HG03521 (cell line): ENCODE measurements at regions not wholly inside any gene's neighbourhood (a gene's known extent, or its start where the extent isn't known, plus 50 kb on each side); places are given as distances from the start of the nearest gene placed in this dataset.
"Not testable (repeated sequence)": the region's sequence is repeated elsewhere in the genome, so short reads cannot be mapped to it uniquely, and the experiment has no call there.

Experiments used
- ATAC-seq: cut with Tn5 transposase; IDR thresholded peaks from one replicate; pipeline ENCODE4 v1.9.1; 2021; ENCODE audit warnings: mild to moderate bottlenecking, moderate library complexity; ENCODE audit not compliant: unreplicated experiment

DNA sequence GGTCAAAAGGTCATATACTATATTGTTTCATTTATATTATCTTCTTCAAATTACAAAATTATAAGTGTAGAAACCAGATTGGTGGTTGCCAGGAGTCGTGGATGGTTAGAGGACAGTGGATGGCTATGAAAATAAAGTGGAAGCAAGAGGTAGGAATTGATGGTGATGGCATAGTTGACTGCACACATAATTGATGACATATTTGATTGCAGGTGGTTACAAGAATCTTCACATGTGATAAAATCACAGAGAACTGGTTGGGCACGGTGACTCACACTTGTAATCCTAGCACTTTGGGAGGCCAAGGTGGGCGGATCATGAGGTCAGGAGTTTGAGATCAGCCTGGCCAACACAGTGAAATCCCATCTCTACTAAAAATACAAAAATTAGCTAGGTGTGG is 723.6 kb downstream of the RFPL4B start:
- ATAC-seq, result not testable (repeated sequence)

GRCh38 chr6:113073611-113074191 is 726.6 kb downstream of the RFPL4B start:
- no peak for ATAC-seq

DNA sequence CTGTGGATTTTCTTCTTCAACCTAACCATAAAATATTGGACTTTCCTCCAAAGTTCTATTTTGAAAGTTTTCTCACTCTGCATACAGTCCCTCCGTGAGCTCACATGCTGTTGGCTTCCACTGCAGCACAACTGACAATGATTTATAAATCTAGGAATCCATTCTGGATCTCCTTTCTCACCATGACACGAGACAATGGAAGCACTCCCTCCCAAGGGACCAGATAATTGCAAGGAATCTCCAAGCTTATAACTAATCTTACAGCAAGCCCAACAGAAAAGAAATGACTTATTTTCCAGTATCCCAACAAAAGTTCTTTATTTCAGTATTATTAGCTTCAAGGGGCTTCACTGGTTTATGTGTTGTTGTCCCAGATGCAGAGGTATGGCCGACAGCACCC is 729.0 kb downstream of the RFPL4B start:
- no peak for ATAC-seq

DNA sequence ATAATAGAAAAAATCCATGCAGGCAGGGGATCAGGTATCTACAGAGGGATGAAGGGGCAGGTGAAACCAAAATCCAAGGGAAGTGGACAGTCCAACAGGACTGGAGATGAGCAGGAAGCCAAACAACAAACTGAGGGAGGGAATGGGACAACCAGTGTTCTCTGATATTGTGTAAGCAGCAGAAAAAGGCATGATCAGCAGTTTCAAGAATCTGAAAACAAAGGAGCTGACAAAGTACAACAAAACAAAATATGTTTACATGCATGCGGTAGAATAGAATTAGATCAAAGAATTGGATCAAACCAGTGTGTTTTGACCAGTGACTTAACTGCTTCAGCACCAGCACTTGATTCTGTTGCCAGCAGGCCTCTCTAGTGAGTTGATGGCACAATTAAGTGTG is 729.7 kb downstream of the RFPL4B start:
- ATAC-seq, result no peak

DNA sequence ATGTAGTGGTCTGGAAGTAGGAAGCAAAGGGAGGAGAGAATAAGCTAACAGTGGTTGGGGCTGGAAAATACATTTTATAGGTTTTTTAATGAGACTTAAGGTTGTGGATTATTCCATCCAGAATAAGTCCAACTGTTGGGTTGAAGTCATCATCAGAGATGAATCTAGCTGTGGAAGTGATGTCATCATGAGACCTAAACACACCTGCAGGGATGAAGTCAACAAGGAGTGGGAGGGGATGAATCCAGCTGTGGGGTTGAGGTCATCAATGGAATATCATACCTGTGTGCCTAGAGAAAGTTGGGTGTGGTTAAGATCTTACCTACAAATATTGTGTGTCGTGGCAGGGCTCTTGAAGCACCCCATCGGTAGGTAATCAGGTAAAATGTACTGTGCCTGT is 730.7 kb downstream of the RFPL4B start:
- ATAC-seq, result no peak

DNA sequence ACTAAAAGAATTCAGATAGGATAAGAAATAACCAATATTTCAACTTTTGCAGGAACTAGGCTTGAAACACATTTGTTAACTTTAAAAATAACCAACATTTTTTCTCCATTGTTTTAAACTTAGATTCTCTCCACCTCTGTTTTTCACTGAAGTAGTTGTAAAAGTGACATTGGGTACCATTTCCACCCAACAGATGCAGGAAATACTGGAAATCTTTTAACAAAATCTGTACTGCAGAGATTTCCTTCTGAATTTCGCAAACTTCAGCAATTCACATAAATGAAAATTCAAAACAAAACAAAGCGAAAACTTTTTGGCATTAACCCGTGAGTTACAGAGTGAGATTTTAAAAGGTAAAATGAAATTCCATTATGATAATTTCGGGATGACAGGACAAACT is 731.7 kb downstream of the RFPL4B start:
- no peak for ATAC-seq

- no peak for ATAC-seq
Measured at GRCh38 chr6:113082745-113083144, 735.6 kb downstream of the RFPL4B start.

- ATAC-seq, result no peak
Measured at GRCh38 chr6:113083947-113084346, 736.8 kb downstream of the RFPL4B start.

- no peak for ATAC-seq
Measured at GRCh38 chr6:113089056-113089455, 741.9 kb downstream of the RFPL4B start.

- no peak for ATAC-seq
Measured at GRCh38 chr6:113092795-113093194, 745.7 kb downstream of the RFPL4B start.

GRCh38 chr6:113094779-113095178 is 747.6 kb downstream of the RFPL4B start:
- ATAC-seq, result no peak

GRCh38 chr6:113095841-113096240 is 748.7 kb downstream of the RFPL4B start:
- no peak for ATAC-seq

- no peak for ATAC-seq
Measured at GRCh38 chr6:113102761-113103160, 754.4 kb upstream of the MARCKS start.

- ATAC-seq, result no peak
Measured at GRCh38 chr6:113103634-113104361, 753.3 kb upstream of the MARCKS start.

GRCh38 chr6:113104541-113104940 is 752.6 kb upstream of the MARCKS start:
- ATAC-seq, result no peak

DNA sequence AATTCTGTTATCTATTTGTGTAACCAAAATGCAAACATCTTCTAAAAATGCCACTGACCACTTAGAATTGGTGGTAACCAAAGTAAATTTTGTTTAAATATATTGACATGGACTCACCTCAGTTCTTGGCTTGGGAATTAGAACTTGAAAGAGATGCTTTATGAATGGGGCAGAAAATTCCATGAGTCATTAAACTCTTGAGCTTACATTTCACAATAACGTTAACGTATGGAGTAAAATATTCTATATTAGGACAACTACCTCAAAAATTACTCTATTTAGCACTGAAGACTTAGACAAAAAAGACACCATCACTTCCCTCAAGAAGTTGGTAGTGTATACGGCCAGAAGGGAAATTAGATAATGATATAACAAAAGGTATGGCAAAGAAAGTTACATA is 752.2 kb upstream of the MARCKS start:
- no peak for ATAC-seq

DNA sequence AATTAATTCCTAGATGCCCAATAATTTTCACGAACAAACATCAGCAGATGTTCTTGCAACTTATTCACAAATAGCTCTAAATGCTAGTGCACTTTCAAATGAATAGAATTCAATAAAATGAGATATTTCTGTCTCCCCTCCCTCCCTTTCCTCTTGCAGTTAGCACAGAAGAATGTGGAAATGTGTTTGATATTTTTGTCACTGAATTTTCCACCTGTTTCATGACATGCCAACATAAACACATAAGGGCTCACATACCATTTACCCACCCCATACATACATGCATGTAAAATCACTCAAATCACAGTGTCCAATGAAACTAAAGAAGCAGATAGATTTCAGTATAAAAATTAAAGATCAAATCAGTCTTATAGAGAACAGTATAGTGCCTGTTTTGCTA is 746.9 kb upstream of the MARCKS start:
- ATAC-seq, result no peak

GRCh38 chr6:113111550-113111949 is 745.6 kb upstream of the MARCKS start:
- ATAC-seq, result no peak

- ATAC-seq, result no peak
Measured at GRCh38 chr6:113112086-113112485, 745.1 kb upstream of the MARCKS start.

DNA sequence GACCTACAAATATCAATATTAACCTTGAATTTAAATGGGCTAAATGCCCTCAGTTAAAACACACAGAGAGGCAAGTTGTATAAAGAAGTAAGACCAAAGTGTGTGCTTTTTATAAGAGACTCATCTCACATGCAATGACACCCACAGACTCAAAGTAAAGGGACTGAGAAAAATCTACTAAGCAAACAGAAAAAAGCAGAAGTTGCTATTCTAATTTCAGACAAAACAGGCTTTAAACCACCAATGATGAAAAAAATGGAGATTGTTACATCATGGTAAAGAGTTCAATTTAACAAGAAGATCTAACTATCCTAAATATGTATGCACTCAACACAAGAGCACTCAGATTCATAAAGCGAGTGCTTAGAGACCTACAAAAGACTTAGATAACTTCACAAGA is 741.9 kb upstream of the MARCKS start:
- no peak for ATAC-seq

- ATAC-seq, result no peak
Measured at GRCh38 chr6:113120224-113120581, 736.9 kb upstream of the MARCKS start.

GRCh38 chr6:113120582-113121285 is 736.4 kb upstream of the MARCKS start:
- ATAC-seq, result no peak
